ENCODE measurements at regions not wholly inside any gene's neighbourhood (a gene's known extent, or its start where the extent isn't known, plus 50 kb on each side); places are given as distances from the start of the nearest gene placed in this dataset.

GRCh38 chr5:110082194-110082593, 392.5 kb downstream of the MAN2A1 start:
- no peaks in the 10 kb centered on the region for H3K4me1 ChIP-seq
- no peak for DNase-seq
- H3K36me3 ChIP-seq: no peaks in the 10 kb centered on the region
- H3K4me3 ChIP-seq (ENCODE audit: low read depth, low read length): no peak overlapping the region
- no peaks in the 10 kb centered on the region for H3K9me3 ChIP-seq
- no peak for TF ChIP-seq CTCF (IDR thresholded peaks at IDR 0.05; ENCODE audit: low read depth, low read length)
- H3K27me3 ChIP-seq: no peaks in the 10 kb centered on the region

- Histone ChIP-seq H3K27me3 (no peaks in the 10 kb centered on the region), H3K9me3 (no peaks in the 10 kb centered on the region), H3K4me1 (no peaks in the 10 kb centered on the region), H3K36me3 (no peaks in the 10 kb centered on the region), H3K4me3 (ENCODE audit: low read depth, low read length) (no peak overlapping the region)
- no peak for DNase-seq
- TF ChIP-seq CTCF (IDR thresholded peaks at IDR 0.05; ENCODE audit: low read depth, low read length): no peak
Measured at GRCh38 chr5:110082863-110083262, 393.1 kb downstream of the MAN2A1 start.

- no peaks in the 10 kb centered on the region for H3K4me1 ChIP-seq
- no peaks in the 10 kb centered on the region for H3K9me3 ChIP-seq
- TF ChIP-seq CTCF (IDR thresholded peaks at IDR 0.05; ENCODE audit: low read depth, low read length): no peak
- H3K36me3 ChIP-seq: no peaks in the 10 kb centered on the region
- no peak overlapping the region for H3K4me3 ChIP-seq (ENCODE audit: low read depth, low read length)
- DNase-seq: no peak
- no peaks in the 10 kb centered on the region for H3K27me3 ChIP-seq
Measured at GRCh38 chr5:110085826-110086225, 396.1 kb downstream of the MAN2A1 start.

- Histone ChIP-seq H3K9me3 (no peaks in the 10 kb centered on the region), H3K4me1 (no peaks in the 10 kb centered on the region), H3K36me3 (no peaks in the 10 kb centered on the region), H3K4me3 (ENCODE audit: low read depth, low read length) (no peak overlapping the region), H3K27me3 (no peaks in the 10 kb centered on the region)
- TF ChIP-seq CTCF (IDR thresholded peaks at IDR 0.05; ENCODE audit: low read depth, low read length): no peak
- no peak for DNase-seq
Measured at GRCh38 chr5:110086658-110087388, 397.1 kb downstream of the MAN2A1 start.

GRCh38 chr5:110087829-110088228, 398.1 kb downstream of the MAN2A1 start:
- DNase-seq: no peak
- H3K9me3 ChIP-seq: no peaks in the 10 kb centered on the region
- H3K4me3 ChIP-seq (ENCODE audit: low read depth, low read length): no peak overlapping the region

More at GRCh38 chr5:110087829-110088228, 398.1 kb downstream of the MAN2A1 start:
- Histone ChIP-seq H3K36me3 (no peaks in the 10 kb centered on the region), H3K4me1 (no peaks in the 10 kb centered on the region), H3K27me3 (no peaks in the 10 kb centered on the region)
- TF ChIP-seq CTCF (IDR thresholded peaks at IDR 0.05; ENCODE audit: low read depth, low read length): no peak
